ENCODE measurements at regions not wholly inside any gene's neighbourhood (a gene's known extent, or its start where the extent isn't known, plus 50 kb on each side); places are given as distances from the start of the nearest gene placed in this dataset.

DNA sequence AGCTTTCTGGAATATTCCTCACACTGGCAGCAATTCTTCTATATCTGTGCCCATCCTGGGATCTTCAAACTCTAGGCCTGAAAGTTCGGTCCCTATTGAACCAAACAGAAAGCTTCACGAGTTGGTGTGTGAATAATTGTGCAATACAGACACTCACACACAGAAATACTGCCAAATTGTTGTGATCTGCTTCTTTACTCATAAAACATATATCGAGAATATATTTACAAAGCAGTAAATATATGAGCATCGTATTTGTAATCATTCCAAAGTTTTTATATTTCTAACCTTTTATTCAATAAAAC is 56.6 kb upstream of the BEX4 start:
- DNase-seq (ENCODE audit: low spot score) = no peak

DNA sequence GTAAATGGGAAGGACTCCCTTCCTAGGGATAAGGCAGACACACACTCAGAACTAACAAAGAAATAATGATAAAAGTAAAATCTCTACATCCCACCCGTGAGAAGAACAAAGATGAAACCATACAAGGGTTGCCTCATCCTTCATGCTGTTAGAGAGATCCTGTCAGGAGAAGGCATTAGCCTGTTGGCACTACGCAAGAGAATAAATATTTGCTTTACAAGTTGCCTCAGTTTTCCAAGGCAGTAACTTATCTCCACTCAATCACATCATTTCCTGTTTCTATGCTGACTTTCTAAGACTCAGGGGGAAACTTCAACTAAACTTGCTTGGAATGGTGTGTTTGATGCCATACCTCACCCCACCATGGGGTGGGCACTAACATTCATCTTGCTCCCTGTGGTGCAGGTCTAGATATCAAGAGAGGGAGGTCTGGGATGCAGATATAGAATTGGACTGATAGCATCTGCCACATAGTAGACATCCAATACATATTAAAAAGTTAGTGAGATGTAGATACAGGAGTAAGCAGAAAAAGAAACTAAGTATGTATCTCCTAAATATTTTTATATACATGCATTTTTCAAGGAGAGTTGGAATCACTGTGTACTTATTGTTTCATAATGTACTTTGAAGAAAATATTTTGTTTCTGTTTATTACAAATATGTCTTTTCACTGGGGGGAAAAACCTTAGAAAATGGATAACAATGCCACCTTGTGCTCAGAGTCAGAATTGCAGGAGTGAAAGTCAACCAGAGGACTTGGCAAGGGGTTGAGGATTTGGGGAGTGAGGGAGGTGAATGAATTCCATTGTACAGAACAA is 57.2 kb upstream of the BEX4 start:
- DNase-seq (ENCODE audit: low spot score) = peak; percentile 41

DNA sequence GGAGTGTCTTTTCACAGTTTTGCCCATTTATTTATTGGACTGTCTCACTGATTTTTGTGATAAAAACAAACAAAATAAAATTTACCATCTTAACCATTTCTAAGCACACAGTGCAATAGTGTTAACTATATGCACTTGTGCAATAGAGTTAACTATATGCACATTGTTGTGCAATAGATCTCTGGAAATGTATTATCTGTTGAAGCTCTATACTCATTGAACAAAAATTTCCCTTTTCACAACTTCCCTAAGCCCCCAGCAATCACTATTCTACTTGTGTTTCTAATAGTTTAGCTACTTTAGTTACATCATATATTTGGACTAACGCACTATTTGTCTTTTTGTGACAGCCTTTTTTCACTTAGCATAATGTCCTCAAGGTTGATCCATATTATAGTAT is 59.7 kb upstream of the BEX4 start:
- no peak for DNase-seq (ENCODE audit: low spot score)

DNA sequence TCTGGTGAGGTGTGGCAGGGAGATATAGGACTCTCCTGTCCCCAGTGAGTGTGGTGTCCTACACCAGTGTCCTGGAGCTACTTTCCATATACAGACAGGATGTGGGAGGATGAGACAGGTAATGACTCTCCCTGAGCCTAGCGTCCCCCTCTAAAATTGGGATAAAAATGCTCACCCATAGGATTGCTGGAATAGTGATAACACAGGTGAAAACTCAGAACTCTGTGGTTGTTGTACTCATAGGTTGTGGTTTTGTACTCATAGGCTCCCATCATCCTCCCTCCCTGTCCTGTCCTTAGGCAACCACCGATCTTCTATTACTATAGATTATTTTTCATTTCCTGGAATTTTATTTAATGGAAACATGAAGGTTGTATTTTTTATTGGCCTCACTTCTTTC is 60.7 kb upstream of the NXF3 start:
- DNase-seq (ENCODE audit: low spot score) = no peak

DNA sequence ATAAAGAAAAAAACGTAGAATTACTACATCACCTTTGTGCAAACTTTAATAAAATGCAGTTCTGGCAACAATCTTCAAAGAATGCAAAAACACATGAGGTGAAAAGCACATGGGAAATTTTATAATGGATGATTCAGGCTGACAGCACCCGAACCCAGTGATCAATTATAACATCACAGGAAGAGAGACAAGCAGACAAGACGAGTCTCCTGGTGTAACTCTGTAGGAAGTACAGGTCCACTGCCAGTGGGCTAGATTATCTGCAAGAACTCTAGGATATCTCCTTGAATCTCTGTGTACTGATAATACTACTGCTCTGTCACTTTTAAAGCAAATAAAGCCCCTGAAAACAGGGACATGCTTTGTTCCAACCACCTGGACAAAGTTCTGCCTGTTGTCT is 58.9 kb upstream of the NXF3 start:
- no peak for DNase-seq (ENCODE audit: low spot score)

DNA sequence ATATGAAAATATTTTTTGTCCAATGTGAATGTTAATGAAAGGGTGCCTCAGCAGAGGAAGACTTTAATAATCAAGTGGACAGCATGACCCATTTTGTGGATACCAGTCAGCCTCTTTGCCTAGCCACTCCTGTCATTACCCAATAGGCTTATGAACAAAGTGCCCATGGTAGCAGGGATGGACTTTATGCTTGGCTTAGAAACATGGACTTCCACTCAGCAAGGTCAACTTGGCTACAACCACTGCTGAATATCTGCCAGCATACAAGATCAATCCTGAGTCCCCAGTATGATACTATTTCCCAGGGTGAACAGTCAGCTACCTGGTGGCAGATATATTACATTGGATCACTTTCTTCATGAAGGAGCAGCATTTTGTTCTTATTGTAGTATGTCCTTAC is 56.7 kb upstream of the NXF3 start:
- DNase-seq (ENCODE audit: low spot score) = no peak

DNA sequence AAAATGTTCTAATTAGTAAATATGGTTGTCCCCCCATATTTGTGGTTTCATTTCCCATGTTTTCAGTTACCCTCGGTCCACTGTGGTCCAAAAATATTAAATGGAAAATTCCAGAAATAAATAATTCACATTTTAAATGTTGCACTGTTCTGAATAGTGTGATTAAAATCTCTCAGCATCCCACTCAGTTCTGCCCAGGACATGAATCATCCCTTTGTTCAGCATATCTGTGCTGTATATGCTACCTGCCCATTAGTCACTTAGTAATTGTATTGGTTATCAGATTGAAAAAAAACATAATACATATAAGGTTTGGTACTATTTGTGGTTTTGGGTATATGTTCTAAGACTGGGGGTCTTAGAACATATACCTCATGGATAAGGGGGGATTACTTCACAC is 55.1 kb upstream of the NXF3 start:
- no peak for DNase-seq (ENCODE audit: low spot score)

Measured in GM03348 (cell line).